Heart right ventricle (tissue), 16 donors: ENCODE measurements at regions not wholly inside any gene's neighbourhood (a gene's known extent, or its start where the extent isn't known, plus 50 kb on each side); places are given as distances from the start of the nearest gene placed in this dataset.

ENCODE experiments used
- ATAC-seq, 8 donors: fragments of 200-7000 bp; cut with Tn5 transposase; one replicate each; pipeline ENCODE4 v1.9.1; 2020; ENCODE audit warnings: mild to moderate bottlenecking in 8 of 8, moderate library complexity in 8 of 8, moderate number of reproducible peaks in 1 of 8
- DNase-seq, 2 donors: peaks; one replicate each; pipeline ENCODE4 v3.0.0-alpha.2; 2020
- H3K27ac ChIP-seq, 10 donors: fragments of 200-600 bp; sonication (generic) in 2 of 10; one replicate each; pipeline versions ENCODE4 v1.5.0 to v1.8.0; 2020 to 2022; ENCODE audit warnings: mild to moderate bottlenecking in 3 of 10
- H3K27me3 ChIP-seq, 7 donors: fragments of 200-600 bp; one replicate each; pipeline ENCODE4 v1.8.0; 2021 to 2022; ENCODE audit warnings: mild to moderate bottlenecking in 2 of 7
- H3K36me3 ChIP-seq, 9 donors: fragments of 200-600 bp; sonication (generic) in 1 of 9; one replicate each; pipeline versions ENCODE4 v1.5.0 to v1.8.0; 2020 to 2022; ENCODE audit warnings: mild to moderate bottlenecking in 2 of 9
- H3K4me1 ChIP-seq, 9 donors: fragments of 200-600 bp; sonication (generic) in 1 of 9; one replicate each; pipeline versions ENCODE4 v1.5.0 to v1.8.0; 2020 to 2022; ENCODE audit warnings: mild to moderate bottlenecking in 4 of 9
- H3K4me3 ChIP-seq, 10 donors: fragments of 200-600 bp; sonication (generic) in 2 of 10; one replicate each; pipeline versions ENCODE4 v1.5.0 to v1.8.0; 2020 to 2022; ENCODE audit warnings: mild to moderate bottlenecking in 7 of 10, moderate library complexity in 2 of 10
- H3K9me3 ChIP-seq, 11 donors: fragments of 200-600 bp in 10 of 11; sonication (generic) in 2 of 11; one replicate each; pipeline versions ENCODE4 v1.5.0 to v1.8.0; 2013 to 2022; ENCODE audit warnings: mild to moderate bottlenecking in 2 of 11, control low read depth in 1 of 11, moderate library complexity in 1 of 11
- CTCF ChIP-seq, 9 donors: fragments of 200-600 bp; sonication (generic) in 2 of 9; IDR thresholded peaks; one replicate each; pipeline versions ENCODE4 v1.5.0 to v1.8.0; 2021 to 2022; ENCODE audit warnings: antibody characterized with exemption in 9 of 9, mild to moderate bottlenecking in 5 of 9, moderate library complexity in 1 of 9
- WGBS, 2 donors: extraction: QIAGEN DNeasy Blood & Tissue Kit; methylation state at CpG; one replicate each; pipeline ENCODE4 v1.1.7; 2013; ENCODE audit warnings: inconsistent platforms in 1 of 2; 5-methylcytosine and 5-hydroxymethylcytosine counted together
- intact Hi-C, 10 donors: fragments of 100-400 bp; cut with DNase I; formaldehyde crosslinking; loops; one replicate each; pipeline versions ENCODE4 v1.11.1 to v1.14.2; 2022
- donor health status: Arrhythmogenic right ventricular cardiomyopathy.
- donor health status: ischemic (EF 13 %, LVEDD 7.1; RV severe dilation, severe dysfunction).
- donor health status: healthy with polysubstance abuse.
- donor health status: DM: no; HTN: yes; CAD: no.
- donor health status: DM: no; HTN: no; CAD: no.
- donor health status: ischemic (EF 25% LVEDD 6.9; RV normal size, moderate dysfunction).
- donor health status: ischemic (EF 25% LVEDD 5.7; RV mildly dilated, moderate dysfunction).
- donor health status: healthy.
- donor health status: DM: yes; HTN: yes; CAD: no.
- donor health status: Ischemic cardiomyopathy.
- donor health status: ischemic (EF 35%, LVEDD 5.7; RV mildly dilated, moderate dysfunction).
- donor health status: nonischemic (EF 11% LVEDD 7.7; RV severe dilation, severe dysfunction).
- donor health status: DM: yes; HTN: yes; CAD: no.
- donor health status: PGD.
- donor health status: ischemic (EF 29% LVEDD 5.4; RV normal size, mild dysfunction).
- donor health status: nonischemic (EF 23%, LVEDD 6.1; RV moderate dilation, normal function).

DNA sequence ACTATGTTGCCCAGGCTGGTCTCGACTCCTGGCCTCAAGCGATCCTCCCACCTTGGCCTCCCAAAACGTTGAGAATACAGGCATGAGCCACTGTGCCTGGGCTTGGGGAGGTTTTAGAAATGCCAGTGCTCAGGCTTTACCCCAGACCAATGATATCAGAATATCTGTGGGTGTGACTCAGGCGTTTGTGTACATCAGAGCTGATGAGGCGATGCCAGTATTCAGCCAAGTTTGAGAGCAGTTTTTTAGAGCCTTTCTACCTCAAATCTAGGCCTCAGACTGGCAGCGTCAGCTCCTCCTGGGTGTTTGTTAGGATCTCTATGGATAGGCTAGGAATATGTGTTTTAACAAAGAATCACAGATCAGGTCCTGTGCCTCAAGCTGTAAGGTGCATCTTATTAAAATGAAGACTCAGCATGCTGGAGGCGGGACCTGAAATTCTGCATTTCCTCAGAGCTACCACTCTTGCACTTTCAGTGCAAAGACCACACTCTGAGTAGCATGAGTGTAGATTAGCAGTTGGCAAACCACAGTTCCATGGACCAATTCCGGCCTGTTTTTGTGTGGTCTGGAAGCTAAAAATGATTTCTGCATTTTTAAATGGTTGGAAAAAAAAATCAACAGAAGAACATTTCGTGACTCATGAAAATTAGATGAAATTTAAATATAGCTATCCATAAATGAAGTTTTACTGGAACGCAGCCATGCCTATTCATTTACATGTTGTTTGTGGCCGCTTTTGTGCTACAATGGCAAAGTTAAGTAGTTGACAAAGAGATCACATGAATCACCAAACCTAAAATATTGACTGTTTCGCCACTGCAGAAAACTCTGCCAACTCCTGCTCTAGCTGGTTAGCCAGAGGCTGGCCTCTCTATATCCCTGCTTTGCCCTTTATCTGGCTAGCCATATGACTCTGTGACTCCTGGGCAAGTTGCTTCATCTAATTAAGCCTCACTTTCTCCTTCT is 92.2 kb downstream of the KLF4 start:
- intact Hi-C loops = no loop called here
- Histone ChIP-seq H3K4me3 (no peak overlapping the region), H3K4me1 (peaks cover 0 to 6% (median 0%) of the 10 kb centered on the region in 9 donors), H3K27ac (no peak overlapping the region), H3K27me3 (no peaks in the 10 kb centered on the region), H3K36me3 (no peaks in the 10 kb centered on the region), H3K9me3 (no peaks in the 10 kb centered on the region)
- no peak for TF ChIP-seq CTCF (IDR thresholded peaks at IDR 0.05)
- 80 to 88% methylated on average over 12 of the region's 12 CpGs for WGBS, 2 donors
- ATAC-seq (no peak), DNase-seq (no peak)

DNA sequence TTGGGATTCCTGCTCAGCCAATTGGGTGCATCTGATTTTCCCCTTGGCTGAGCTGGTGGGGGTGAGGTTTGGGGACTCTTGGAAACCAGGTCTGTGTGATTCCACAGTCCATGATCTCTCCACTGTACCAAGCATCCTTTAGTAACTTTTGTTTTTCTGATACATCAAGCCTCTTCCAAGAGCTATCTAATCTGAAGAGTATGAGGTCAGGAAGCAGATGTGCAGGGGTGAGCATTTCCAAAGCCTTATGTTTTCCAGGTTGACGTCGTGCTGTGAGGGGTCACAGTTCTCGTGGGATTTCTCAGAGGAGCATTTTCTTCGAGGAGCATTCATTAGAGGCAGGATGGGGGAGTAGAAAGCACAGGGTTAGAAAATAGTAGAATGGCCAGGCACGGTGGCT is 95.3 kb downstream of the KLF4 start:
- 33 to 55% methylated on average over 5 of the region's 5 CpGs for WGBS, 2 donors
- DNase-seq (peak in 1 of 2 donors; percentile 18), ATAC-seq (peak in 6 of 8 donors; percentile 6 to 43 (median 40))
- intact Hi-C loops = no loop called here
- no peak for TF ChIP-seq CTCF (IDR thresholded peaks at IDR 0.05)
- Histone ChIP-seq H3K9me3 (no peaks in the 10 kb centered on the region), H3K4me1 (peaks cover 0 to 20% (median 8%) of the 10 kb centered on the region in 9 donors), H3K4me3 (no peak overlapping the region), H3K36me3 (no peaks in the 10 kb centered on the region), H3K27me3 (no peaks in the 10 kb centered on the region), H3K27ac (no peak overlapping the region)

GRCh38 chr9:107390778-107391177 is 98.8 kb downstream of the KLF4 start:
- Histone ChIP-seq H3K27me3 (no peaks in the 10 kb centered on the region), H3K4me3 (no peak overlapping the region), H3K9me3 (no peaks in the 10 kb centered on the region), H3K4me1 (peaks cover 0 to 46% (median 20%) of the 10 kb centered on the region in 9 donors), H3K36me3 (no peaks in the 10 kb centered on the region), H3K27ac (peak overlapping the region in 3 of 10 donors; percentile 4 to 54 (median 5))
- no peak for DNase-seq
- ATAC-seq = no peak
- WGBS, 2 donors = 83 to 85% methylated on average over 4 of the region's 4 CpGs
- intact Hi-C loops = no loop called here
- TF ChIP-seq CTCF (IDR thresholded peaks at IDR 0.05) = no peak

DNA sequence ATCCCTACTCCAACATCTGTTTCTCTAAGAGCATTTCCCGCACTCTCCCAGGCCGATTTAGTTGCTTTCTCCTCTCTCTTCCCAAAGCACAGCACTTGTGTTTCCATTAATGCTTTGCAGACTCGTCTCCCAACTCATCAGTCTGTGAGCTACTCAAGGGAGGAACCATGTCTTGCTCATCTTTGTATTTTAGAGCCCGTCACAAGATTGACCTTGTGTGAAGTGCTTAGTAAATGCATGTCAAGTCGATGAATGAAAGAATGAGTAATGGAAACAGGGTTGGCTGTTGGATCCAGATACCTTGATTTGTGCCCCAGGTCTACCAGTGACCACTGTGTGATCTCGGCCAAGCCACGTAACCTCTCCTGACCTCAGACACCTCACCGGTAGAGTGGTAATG is 99.3 kb downstream of the KLF4 start:
- H3K4me1 ChIP-seq = peaks cover 0 to 46% (median 20%) of the 10 kb centered on the region in 9 donors
- ATAC-seq = no peak
- H3K36me3 ChIP-seq = no peaks in the 10 kb centered on the region
- no peaks in the 10 kb centered on the region for H3K27me3 ChIP-seq
- TF ChIP-seq CTCF (IDR thresholded peaks at IDR 0.05) = no peak
- H3K4me3 ChIP-seq = no peak overlapping the region
- 92 to 96% methylated on average over 8 of the region's 8 CpGs for WGBS, 2 donors
- no peaks in the 10 kb centered on the region for H3K9me3 ChIP-seq
- H3K27ac ChIP-seq = peak overlapping the region in 6 of 10 donors; percentile 5 to 55 (median 20)
- DNase-seq = no peak
- intact Hi-C loops = no loop called here
